Kidney (tissue), 13 donors: ENCODE measurements at regions not wholly inside any gene's neighbourhood (a gene's known extent, or its start where the extent isn't known, plus 50 kb on each side); places are given as distances from the start of the nearest gene placed in this dataset.
"Not testable (repeated sequence)": the region's sequence is repeated elsewhere in the genome, so short reads cannot be mapped to it uniquely, and the experiment has no call there.

Experiments
- DNase-seq, 5 donors: peaks; one replicate each; pipeline ENCODE4 v3.0.0-alpha.2; 2013 to 2020
- FAIRE-seq: peaks from 2 replicates; lab custom pipeline; 2012; peaks lifted over from hg19 to GRCh38; lab: Jason Lieb, UNC
- H3K27ac ChIP-seq, 2 donors: one replicate each; pipeline ENCODE4 v1.7.0; 2013; ENCODE audit warnings: low read depth in 2 of 2, low read length in 2 of 2, inconsistent platforms in 1 of 2
- H3K27me3 ChIP-seq: one replicate; pipeline ENCODE4 v1.7.1; 2013; ENCODE audit warnings: low read length, inconsistent platforms; ENCODE audit not compliant: control insufficient read depth, insufficient read depth
- H3K36me3 ChIP-seq, 3 donors: one replicate each; pipeline versions ENCODE4 v1.7.0 to v1.7.1; 2013; ENCODE audit warnings: low read length in 3 of 3, control low read depth in 1 of 3, inconsistent platforms in 1 of 3; ENCODE audit not compliant: insufficient read depth in 3 of 3, control insufficient read depth in 2 of 3
- H3K4me1 ChIP-seq, 3 donors: one replicate each; pipeline versions ENCODE4 v1.7.0 to v1.7.1; 2013; ENCODE audit warnings: low read length in 3 of 3, inconsistent platforms in 1 of 3, low read depth in 1 of 3; ENCODE audit not compliant: control insufficient read depth in 2 of 3, insufficient read depth in 2 of 3
- H3K4me3 ChIP-seq, 3 donors: one replicate each; pipeline versions ENCODE4 v1.7.0 to v1.8.1; 2013; ENCODE audit warnings: low read length in 3 of 3, control low read depth in 1 of 3, inconsistent platforms in 1 of 3
- H3K9ac ChIP-seq, 3 donors: one replicate each; pipeline versions ENCODE4 v1.7.0 to v1.7.1; 2013; ENCODE audit warnings: low read length in 3 of 3, control low read depth in 1 of 3, inconsistent platforms in 1 of 3
- H3K9me3 ChIP-seq, 3 donors: one replicate each; pipeline versions ENCODE4 v1.7.0 to v1.7.1; 2013; ENCODE audit warnings: low read length in 3 of 3, control low read depth in 1 of 3, inconsistent platforms in 1 of 3; ENCODE audit not compliant: control insufficient read depth in 2 of 3, insufficient read depth in 1 of 3
- intact Hi-C: fragments of 100-400 bp; cut with DNase I; formaldehyde crosslinking; loops from one replicate; pipeline ENCODE4 v1.11.1; 2022
- TF ChIP-seq, protein P1 (sequence below): IDR thresholded peaks from 3 replicates; pipeline ENCODE4 v1.5.1; 2012; ENCODE audit warnings: mild to moderate bottlenecking, moderate library complexity, borderline replicate concordance; ENCODE audit not compliant: insufficient read depth; ENCODE audit errors: extremely low read depth
- donor health status: control.
- donor health status: control.
- donor health status: control.
- donor health status: control.
- donor health status: control.
- donor health status: DM: yes; HTN: yes; CAD: no.
- donor health status: Normal renal cell carcinoma (clear cell type).

DNA sequence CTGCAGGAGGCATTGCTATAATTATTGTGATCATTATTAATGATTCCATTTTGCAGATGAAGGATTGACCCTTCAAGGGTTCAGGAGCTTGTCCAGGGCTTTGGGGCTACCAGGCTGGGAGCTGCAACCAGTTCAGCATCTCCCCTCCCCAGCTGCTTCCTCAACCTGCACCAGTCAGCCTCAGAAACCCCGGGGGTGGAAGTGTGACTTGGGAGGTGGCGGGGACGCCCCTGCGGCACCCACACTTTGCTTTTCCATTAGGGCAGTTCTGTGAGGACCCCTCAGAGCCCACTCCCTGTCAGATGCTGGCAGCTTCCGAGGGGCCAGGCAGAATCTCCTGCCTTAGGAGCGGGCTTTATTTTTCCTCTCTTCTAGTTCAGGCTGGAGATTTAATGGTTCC is 85.6 kb downstream of the OLFM1 start:
- H3K9ac ChIP-seq = no peak overlapping the region
- H3K27me3 ChIP-seq = no peaks in the 10 kb centered on the region
- DNase-seq = no peak
- TF ChIP-seq, protein P1, sequence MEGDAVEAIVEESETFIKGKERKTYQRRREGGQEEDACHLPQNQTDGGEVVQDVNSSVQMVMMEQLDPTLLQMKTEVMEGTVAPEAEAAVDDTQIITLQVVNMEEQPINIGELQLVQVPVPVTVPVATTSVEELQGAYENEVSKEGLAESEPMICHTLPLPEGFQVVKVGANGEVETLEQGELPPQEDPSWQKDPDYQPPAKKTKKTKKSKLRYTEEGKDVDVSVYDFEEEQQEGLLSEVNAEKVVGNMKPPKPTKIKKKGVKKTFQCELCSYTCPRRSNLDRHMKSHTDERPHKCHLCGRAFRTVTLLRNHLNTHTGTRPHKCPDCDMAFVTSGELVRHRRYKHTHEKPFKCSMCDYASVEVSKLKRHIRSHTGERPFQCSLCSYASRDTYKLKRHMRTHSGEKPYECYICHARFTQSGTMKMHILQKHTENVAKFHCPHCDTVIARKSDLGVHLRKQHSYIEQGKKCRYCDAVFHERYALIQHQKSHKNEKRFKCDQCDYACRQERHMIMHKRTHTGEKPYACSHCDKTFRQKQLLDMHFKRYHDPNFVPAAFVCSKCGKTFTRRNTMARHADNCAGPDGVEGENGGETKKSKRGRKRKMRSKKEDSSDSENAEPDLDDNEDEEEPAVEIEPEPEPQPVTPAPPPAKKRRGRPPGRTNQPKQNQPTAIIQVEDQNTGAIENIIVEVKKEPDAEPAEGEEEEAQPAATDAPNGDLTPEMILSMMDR = no peak
- H3K4me3 ChIP-seq = no peak overlapping the region
- no peak overlapping the region for H3K27ac ChIP-seq
- H3K4me1 ChIP-seq = no peaks in the 10 kb centered on the region
- intact Hi-C loops = no loop called here
- no peak for FAIRE-seq
- H3K9me3 ChIP-seq = no peaks in the 10 kb centered on the region
- no peaks in the 10 kb centered on the region for H3K36me3 ChIP-seq

DNA sequence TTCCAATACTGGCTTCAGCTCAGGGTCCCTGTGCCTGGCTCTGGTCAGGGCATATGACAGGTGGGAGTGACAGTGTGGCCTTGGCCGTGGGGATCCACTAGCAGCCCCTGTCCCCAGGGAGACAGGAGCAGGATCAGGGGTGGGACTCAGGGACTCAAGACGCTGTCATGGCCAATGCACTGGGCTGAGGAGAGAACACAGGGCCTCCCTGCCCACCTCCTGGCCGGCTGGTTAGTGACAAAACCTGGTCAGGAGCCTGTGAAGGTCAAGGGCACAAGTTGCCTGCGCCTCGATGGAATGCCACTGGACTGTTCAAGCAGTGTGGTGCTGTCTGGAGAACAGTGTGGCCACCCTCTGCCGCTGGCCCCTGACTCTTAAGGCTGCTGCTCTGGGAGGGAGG is 86.8 kb downstream of the OLFM1 start:
- no peak overlapping the region for H3K4me3 ChIP-seq

DNA sequence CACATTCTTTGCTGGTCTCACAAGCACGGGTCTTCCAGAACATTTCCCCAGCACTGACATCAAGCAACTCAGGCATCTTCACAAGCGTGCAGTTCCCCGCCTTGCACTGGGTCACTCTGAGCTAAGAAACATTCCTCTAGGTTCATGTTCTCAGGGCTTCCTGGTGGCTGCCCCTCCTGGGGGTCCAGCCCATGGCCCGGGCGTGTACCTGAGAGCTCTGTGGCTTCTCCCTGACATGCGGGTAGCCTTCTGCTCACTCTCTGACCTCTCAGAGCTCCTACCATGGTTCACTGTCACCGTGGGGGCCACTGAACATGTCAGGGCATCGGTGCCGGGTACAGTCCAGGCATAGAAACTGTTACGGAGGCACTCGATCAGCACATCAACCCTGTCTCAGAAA is 87.5 kb downstream of the OLFM1 start:
- no peaks in the 10 kb centered on the region for H3K9me3 ChIP-seq
- TF ChIP-seq, protein P1 = no peak
- FAIRE-seq = no peak
- H3K27me3 ChIP-seq = no peaks in the 10 kb centered on the region
- H3K9ac ChIP-seq = no peak overlapping the region
- DNase-seq = no peak
- intact Hi-C loops = no loop called here
- H3K4me1 ChIP-seq = no peaks in the 10 kb centered on the region
- no peak overlapping the region for H3K4me3 ChIP-seq
- H3K27ac ChIP-seq = no peak overlapping the region
- no peaks in the 10 kb centered on the region for H3K36me3 ChIP-seq

More for the DNA sequence above, 86.8 kb downstream of the OLFM1 start:
- no peaks in the 10 kb centered on the region for H3K27me3 ChIP-seq
- TF ChIP-seq, protein P1 = no peak
- intact Hi-C loops = no loop called here
- no peaks in the 10 kb centered on the region for H3K4me1 ChIP-seq
- H3K9ac ChIP-seq = no peak overlapping the region
- no peaks in the 10 kb centered on the region for H3K9me3 ChIP-seq
- H3K36me3 ChIP-seq = no peaks in the 10 kb centered on the region
- DNase-seq (no peak), FAIRE-seq (no peak)
- H3K27ac ChIP-seq = no peak overlapping the region

DNA sequence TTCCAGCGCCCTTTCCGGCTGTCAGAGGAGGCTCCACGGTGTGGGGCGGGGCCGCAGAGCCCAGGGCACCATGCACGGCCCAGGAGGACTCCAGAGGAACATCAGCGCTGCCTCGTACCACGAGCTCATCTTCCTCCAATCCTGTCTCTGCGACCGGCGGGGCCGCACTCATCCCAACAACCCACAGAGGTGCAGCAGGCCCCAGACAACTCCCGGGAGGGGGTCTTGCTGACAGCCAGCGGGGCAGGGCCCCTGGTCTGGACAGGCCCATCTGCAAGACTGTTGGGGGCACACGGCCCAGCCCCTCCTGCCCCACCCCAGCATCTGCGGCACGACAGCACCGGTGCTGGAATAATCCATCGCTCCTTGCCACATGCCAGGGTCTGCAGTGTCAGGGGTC is 88.8 kb downstream of the OLFM1 start:
- no peak for DNase-seq
- intact Hi-C loops = no loop called here
- TF ChIP-seq, protein P1 = no peak

DNA sequence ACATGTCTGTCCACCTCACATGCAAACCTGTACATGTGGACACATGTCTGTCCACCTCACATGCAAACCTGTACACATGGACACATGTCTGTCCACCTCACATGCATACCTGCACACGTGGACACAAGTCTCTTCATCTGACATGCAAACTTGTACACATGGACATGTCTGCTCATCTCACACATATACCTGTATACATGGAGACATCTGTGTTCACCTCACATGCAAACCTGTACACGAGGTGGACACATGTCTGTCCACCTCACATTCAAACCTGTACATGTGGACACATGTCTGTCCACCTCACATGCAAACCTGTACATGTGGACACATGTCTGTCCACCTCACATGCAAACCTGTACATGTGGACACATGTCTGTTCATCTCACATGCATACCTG is 90.1 kb downstream of the OLFM1 start:
- H3K27me3 ChIP-seq, H3K36me3 ChIP-seq, H3K27ac ChIP-seq, H3K9ac ChIP-seq, H3K4me3 ChIP-seq, DNase-seq, intact Hi-C loops, H3K4me1 ChIP-seq, FAIRE-seq, H3K9me3 ChIP-seq: not testable (repeated sequence)

More for the DNA sequence above, 88.8 kb downstream of the OLFM1 start:
- no peak for FAIRE-seq
- no peaks in the 10 kb centered on the region for H3K27me3 ChIP-seq
- H3K4me3 ChIP-seq = no peak overlapping the region
- H3K9ac ChIP-seq = no peak overlapping the region
- no peak overlapping the region for H3K27ac ChIP-seq
- H3K4me1 ChIP-seq = no peaks in the 10 kb centered on the region
- H3K9me3 ChIP-seq = no peaks in the 10 kb centered on the region
- no peaks in the 10 kb centered on the region for H3K36me3 ChIP-seq
